Urothelium cell line (cell line): ENCODE measurements at regions not wholly inside any gene's neighbourhood (a gene's known extent, or its start where the extent isn't known, plus 50 kb on each side); places are given as distances from the start of the nearest gene placed in this dataset.

ENCODE experiments used
- DNase-seq: peaks from one replicate; pipeline ENCODE4 v3.0.0; 2011; ENCODE audit warnings: low spot score, mixed read lengths
- FAIRE-seq: peaks from 2 replicates; lab custom pipeline; 2011; peaks lifted over from hg19 to GRCh38; lab: Jason Lieb, UNC

DNA sequence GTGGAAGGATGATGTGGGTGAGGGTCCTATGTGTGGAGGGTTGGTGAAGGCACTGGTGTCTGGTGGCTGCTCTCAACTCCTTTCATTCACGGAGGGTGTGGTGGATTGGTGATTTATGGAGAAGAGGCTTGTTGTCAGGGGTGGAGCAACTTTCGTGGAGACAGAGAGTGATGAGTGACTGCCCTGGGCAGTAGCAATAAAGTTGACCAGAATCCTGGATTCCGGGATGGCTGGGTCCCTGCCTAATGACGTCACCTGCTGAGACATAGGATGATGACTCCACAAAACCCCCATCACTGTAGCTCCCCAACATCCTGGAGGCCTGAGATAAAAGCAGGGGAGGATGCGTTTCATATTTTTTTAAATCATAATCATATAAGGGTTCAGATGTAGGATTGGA, 193.0 kb downstream of the ACKR3 start:
- DNase-seq (no peak), FAIRE-seq (no peak)

DNA sequence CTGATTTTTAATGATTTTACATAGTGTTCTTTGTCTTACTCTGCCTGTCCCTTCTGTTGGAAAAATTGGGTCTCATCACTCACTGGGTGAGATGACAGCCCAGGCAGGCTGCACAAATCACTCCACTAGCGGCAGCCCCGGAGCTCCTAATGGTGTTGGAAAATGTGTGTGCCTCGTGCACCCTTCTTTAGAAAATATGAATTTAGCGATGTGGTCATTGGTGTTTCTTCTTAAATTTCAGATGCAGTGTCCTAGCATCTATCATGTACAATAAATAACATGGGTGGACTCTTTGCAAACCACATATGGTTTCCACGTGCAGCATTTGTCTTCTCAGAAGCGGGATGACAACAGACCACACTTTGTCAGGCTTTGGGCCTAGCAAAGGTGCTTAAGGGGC, 194.2 kb downstream of the ACKR3 start:
- DNase-seq (no peak), FAIRE-seq (no peak)

DNA sequence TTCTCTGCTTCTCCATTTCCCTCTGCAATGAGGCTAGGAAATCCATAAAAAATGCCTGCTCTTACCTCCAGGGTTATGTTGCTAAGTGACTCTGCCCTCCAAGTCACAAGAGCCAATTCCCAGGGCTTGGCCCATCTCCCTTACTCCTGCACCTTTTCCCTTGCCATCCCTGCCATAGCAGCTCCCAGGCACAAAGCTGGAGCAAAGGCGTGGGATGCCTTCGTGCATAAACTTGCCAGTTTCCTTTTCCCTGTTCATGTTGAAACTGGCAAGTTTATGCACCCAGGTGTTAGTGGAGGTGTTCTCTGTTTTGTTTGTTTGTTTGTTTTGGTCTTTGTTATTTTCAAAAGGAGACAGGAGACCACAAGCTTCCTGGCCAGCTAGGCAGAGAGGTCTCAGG, 195.1 kb downstream of the ACKR3 start:
- no peak for DNase-seq
- FAIRE-seq, result no peak

DNA sequence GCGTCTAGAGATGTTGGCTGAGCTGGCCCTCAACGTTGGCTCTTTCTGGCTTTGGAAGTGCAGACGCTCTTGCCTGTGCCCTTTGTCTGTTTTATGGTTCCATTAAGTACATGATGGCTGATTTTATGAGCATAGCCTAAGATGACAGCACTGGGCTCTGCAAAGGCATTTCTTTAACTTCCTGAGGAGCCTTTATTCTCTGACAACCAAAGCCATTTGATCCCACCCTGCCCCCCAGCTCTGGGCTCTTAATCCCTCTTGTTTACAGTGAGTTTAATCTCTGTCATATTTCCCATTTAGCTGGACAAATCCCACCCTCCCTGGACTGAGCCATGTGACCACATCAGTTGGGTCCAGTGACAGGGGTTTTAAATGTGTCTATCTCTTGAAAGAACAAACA, 195.9 kb downstream of the ACKR3 start:
- FAIRE-seq (no peak), DNase-seq (no peak)

DNA sequence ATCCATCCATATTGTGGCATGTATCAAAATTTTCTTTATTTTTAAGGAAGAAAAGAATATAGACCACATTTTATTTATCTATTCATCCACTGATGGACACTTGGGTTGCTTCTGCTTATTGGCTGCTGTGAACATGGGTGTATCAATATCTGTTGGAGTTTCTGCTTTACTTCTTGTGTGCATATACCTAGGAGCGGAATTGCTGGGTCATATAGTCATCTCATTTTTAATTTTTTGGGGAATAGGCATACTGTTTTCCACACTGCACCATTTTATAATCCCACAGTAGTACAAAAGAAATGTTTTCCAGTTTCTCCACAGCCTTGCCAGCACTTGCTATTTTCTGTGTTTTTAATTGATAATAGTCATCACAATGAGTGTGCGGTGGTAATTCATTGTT, 197.2 kb downstream of the ACKR3 start:
- no peak for FAIRE-seq
- no peak for DNase-seq

DNA sequence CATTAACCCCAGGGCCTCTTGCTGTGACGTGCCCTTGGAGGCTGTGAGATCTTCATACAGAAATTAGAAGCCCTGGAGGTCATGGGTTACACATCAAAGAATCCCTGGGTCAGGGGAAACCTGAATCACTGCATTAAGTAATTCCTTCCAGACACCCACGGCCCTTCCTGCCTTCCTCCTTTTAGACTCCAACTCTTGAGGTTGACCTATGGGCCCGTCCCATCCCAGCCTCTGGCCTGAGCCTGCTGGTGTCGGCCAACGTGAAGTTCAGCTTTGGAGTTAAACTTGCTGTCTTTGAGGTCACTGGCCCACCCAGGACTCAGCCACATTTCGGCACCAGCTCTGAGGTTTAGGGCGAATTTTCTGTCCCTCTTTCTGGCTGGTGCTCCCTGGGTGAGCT, 198.3 kb downstream of the ACKR3 start:
- DNase-seq (no peak), FAIRE-seq (no peak)

DNA sequence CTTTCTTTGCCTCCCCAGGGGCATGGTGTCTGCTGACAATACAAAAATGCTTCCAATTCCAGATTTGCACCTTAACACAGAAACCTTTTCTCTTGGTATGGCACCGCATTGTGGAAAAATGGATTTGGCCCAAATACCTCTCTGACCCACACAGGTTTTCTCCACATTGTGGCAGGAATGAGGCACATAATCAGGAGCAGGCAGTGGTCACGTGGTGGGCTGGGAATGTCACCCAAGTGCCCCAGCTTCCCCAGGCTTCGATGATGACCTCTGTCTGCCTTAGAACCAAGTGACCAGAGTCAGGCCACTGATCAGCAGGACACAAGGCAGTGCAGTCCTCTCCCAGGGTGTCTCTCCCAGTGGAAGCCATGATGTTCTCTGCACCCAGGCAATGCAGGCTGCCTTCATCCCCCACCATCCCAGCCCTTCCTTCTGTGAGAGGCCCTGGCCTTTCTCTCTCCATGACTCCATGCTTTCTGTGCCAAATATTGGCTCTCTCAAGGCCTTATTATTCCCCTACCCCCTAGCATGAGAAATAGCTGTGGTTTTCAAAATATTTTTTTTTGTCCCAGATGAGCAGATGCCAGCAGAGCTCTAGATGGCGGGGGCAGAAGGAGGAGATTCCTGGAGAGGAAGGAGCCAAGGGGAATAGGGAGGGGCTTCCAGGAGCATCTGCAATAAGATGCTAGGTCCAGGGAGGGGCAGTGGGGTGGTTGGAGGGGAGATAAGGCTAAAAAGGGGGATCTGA, 198.9 kb downstream of the ACKR3 start:
- DNase-seq (peak; percentile 84), FAIRE-seq (peak; percentile 79)

DNA sequence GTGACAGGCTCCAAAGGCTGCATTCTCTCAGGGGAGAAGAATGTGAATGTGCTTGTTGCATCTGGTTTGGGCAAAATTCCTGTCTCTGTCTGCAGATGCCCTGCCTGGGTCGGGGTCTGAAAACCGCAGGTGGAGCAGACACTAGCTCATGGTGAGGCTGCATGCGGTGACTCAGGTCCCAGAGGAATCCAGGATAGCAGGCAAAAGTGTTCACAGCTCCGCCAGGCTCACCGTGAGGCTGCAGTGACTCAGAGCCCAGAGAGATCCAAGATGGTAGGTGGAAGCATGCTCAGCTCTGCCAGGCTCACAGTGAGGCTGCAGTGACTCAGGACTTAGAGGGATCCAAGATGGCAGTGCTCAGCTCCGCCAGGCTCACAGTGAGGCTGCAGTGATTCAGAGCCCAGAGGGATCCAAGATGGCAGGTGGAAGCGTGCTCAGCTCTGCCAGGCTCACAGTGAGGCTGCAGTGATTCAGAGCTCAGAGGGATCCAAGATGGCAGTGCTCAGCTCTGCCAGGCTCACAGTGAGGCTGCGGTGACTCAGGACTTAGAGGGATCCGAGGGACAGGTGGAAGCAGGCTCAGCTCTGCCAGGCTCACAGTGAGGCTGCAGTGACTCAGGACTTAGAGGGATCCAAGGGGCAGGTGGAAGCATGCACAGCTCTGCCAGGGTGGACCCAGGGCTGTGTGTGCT, 200.5 kb downstream of the ACKR3 start:
- FAIRE-seq (peak; percentile 96), DNase-seq (peak; percentile 94)

DNA sequence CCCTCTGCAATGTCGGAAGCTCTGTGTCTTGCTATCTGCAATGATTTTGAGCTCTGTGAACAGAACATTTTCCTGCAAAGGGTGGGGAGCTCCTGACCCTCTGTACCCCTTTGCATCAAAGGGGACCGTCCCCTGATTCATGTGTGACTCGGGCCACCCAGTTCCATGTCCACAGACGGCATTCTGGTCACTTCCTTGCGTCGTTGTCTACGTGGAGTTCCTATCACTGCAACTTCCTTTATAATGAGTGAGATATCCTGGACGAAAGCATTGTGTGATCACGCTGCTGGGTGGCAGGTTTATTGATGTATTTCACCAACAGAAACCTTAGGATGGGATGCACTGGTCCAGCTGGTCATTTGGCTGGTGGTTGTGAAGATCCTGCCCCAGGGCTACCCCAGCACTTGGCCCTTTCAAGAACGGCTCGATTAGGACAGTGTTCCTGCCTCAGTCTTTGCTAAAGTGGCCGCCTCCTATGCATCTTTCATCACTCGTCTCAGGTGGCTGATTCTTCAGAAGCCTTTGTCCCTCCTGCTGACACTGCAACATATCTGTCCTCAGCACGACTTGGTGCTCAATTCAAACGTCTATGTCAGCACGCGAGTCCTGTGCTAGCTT, 202.7 kb downstream of the ACKR3 start:
- DNase-seq (no peak), FAIRE-seq (peak; percentile 82)

DNA sequence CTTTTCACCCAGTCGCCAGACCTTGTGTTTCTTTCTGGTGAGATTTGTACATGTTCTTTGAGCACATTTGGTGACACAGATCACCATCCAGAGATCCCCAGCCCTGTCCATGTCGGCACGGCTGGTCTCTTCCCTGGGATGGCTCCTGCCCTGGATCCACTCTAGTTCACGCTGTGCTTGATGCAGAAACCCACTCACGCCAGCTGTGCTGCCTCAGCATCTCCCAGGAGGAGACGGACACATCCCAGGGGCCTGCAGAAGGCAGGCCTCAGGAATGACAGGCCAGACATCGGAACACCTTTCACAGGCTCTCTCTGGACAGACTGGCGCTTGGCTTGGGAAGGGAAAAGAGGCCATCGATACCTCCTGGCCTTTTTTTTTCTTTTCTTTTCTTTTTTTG, 203.6 kb downstream of the ACKR3 start:
- DNase-seq, result no peak
- no peak for FAIRE-seq

DNA sequence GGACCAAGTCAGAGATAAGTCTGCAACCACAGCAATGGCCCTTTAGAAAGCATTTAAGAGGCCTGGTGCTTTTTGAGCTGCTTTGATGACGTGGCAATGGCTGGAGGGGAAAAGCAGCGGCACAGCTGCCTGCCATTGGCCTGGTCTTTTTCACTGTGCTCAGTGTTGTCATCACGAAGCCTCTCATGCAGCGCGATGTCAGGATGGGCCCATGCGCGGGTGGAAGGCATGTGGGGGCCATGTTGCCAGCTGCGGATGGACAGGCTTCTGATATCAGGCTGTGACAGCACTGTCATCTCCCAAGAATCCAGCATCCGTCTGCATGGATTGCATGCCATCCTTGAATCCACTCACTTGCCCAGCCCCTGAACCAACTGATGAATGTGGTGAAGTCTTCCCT, 204.5 kb downstream of the ACKR3 start:
- FAIRE-seq, result no peak
- DNase-seq, result no peak

DNA sequence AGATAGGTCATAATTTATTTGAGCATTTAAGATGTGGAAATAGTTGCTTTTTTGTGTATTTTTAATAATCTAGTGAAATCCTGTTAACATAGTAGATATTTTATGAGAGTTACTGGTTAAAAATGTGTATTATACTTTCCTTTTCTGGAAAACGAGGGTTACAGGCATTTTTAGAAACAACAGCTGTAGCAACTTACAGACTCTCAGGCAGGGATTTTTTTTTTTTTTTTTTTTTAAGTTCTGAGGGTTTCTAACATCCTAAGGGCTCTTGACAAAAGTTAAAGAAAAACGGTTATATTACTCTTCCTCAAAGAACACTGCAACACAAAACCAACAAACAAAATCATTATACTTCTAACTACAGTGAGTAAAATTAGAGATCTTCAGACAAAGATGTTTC, 205.9 kb downstream of the ACKR3 start:
- FAIRE-seq, result no peak

DNA sequence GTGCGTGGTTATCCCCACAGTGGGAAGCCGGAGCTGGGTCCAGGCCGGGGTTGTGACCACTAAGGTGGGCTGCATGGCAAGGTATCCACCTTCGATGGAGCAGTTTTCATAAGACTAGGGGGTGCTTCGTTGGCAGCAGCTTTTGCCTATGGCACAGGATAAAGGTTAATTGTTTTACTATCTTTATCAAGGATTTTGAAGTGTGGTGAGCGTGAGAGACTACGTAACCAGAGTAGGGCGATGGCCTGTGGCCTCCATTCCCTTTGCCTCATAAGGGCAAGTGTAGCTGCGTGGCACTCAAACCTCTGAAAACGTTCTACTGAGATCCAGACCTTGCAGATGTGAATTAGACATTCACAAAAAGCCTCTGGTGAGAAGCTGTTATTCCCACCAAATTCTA, 206.6 kb downstream of the ACKR3 start:
- FAIRE-seq, result no peak
- no peak for DNase-seq

More for the DNA sequence above, 205.9 kb downstream of the ACKR3 start:
- DNase-seq, result no peak

DNA sequence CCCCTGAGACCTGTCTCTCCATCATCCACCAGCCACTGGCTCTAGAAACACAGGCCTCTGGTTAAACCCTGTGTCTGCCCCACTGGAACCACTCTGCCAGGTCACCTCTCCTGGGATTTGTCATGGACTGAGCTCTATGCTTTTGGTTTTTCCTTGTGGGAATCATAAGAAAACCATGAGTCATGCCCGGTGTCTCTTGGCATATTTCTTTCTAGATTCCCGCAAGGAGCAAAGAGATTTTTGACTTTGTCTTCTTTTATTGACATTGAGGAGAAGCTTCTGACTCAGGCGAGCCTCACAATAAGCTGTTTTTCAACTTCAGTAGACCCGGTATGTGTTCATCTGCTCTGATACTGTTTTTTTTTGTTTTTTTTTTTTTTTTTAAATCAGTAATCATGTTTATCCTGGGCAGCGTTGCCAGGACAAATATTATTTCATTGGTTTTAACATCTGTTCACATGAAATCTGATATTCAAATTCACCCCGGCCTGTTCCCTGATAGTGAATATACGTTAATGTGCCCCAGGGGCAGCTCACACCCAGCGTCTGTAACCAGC, 207.1 kb downstream of the ACKR3 start:
- DNase-seq, result peak; percentile 76
- no peak for FAIRE-seq

DNA sequence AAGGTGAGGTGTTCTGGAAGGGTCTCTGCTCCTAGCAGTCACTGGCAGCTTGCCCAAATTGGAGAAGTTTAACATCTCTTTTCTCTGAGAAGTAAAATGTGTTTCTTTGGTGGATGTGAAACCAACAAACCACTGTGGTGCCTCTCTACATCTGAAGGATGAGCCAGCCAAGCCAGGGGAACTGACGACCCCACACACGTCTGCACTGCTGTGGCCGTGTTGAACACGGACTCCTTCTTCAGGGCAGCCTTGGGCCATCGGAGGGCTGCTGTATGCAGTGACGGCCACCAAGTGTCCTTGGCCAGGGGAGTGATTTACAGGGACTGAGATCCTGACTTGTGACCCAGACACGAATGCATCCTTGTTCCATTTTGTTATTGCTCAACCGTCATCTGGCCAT, 207.8 kb downstream of the ACKR3 start:
- FAIRE-seq (peak; percentile 71), DNase-seq (no peak)

DNA sequence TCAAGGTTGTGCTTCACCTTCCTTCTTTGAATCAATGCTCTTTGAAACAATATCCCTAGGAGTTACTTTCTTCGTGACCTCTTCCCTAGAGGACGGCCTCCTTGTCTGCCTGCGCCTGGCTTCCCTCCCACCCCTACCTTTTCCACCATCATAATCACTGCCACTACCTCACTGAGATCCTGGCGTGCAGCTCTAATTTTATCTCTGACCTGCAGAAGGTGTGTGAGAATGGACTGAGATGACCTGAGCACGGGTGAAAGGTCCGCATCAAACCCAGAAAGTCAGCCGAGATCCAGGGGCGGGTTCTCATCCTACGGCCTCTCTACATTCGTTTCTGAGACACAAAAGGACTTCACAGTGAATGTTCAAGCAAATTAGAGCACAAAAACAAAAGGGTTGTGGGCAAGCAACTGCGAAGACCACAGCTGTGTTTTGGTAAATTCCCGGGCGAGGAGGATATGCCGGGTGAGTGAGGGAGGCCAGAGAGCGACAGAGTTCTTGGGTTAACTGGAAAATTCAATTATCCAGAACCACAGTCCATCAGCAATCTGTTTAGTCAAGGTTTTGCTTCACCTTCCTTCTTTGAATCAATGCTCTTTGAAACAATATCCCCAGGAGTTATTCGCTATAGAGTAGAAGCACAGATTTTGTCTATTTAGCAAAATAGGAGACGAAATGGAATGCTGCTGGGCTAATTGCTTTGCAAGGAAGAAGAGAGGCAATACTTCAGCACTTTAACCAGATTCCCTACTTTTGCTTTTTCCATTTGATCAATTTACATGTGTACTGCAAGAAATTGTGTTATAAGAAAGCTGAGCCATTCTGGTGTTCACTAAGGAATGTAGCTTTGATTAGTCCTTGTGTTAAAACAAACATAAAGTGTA, 212.6 kb downstream of the ACKR3 start:
- FAIRE-seq, result no peak

DNA sequence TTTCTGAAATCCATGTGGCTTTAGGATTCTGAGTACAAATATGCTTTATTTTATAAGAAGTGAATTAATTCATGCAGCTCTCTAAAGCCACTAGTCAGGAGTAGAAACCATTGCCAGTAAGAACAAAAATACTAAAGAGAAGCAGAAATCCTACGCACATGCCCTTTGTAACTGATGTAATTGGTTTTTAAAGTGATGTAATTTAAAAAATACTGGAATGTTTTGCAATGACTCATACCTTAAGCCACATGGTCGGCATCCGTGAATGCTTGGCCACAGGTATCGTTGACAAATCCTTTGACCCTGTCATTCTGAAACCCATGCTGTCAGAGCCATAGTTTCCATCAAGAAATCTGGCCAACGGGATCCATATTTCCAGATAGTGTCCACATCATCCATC, 213.3 kb downstream of the ACKR3 start:
- no peak for FAIRE-seq
- DNase-seq, result peak; percentile 50

More for the DNA sequence above, 212.6 kb downstream of the ACKR3 start:
- no peak for DNase-seq

DNA sequence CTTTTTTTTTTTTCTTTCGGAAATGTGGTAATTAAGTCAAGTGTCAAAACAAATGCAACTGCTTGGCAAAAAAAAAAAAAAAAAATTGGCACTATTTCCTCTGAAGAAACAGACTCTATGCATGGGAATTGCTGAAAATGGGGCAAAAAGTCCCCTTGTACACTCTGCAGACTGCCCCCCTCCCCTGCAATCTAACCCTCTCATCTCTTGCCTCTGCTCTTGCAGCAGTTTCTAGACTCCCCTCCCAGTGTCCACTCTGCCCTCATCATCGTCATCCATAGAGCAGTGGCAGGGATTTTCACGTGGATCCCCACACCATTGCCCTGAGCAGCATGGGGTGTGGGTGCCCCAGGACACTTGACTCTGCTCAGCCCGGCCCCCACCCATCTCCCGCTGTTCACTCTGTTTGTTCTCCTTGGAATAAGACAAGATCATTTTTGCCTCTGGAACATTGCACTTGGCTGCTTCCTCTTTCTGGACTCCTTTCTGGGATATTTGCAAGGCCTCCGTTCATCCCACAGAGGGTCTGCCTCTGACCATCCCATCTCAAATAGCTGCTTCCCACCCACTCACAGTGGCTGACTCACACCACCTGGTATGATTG, 213.9 kb downstream of the ACKR3 start:
- DNase-seq, result no peak
- FAIRE-seq, result no peak

DNA sequence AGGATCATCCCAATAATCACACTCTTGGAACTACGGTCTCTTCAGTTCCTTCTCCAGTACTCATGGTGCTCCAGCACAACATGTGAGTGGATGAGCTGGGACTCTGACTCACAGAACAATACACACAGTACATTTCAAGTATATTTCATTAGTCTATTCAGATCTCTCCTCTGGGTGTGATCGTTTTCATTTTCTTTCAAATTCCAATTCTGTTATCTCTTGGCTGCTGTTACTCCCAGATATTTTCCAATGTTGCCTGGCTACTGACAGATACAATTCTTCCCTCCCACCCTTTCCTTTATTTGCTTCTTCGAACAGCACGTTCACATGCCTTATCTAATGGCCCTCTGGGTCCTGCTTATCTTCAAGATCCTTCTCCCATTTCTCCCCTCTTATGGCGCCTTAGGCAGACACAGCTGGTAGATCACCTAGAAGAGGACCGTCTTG, 216.0 kb downstream of the ACKR3 start:
- no peak for DNase-seq
- no peak for FAIRE-seq

DNA sequence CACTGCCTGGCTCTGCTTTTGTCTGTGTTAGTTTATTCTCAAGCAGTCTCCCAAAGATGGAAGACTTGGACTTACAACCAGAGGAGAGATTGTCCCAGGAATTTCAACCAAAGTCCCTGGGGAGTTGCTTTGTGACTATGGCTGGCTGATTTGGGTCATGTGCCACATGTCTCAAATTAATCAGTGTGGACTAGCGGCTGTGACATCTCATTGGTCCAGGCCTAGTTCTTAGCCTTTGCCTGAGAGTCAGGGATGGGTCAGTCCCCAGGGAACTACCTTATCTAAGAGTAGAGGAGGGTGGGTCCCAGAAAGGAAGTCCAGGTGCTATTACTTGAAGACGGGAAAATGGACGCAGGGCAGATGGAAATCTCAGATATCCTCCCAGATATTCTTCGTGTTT, 217.1 kb downstream of the ACKR3 start:
- no peak for DNase-seq
- FAIRE-seq, result no peak
